HG03457 (cell line): ENCODE measurements at regions not wholly inside any gene's neighbourhood (a gene's known extent, or its start where the extent isn't known, plus 50 kb on each side); places are given as distances from the start of the nearest gene placed in this dataset.

Experiments used
- ATAC-seq: cut with Tn5 transposase; IDR thresholded peaks from one replicate; pipeline ENCODE4 v1.9.1; 2021; ENCODE audit warnings: moderate number of reproducible peaks; ENCODE audit not compliant: unreplicated experiment

- no peak for ATAC-seq
These were observed 134.9 kb downstream of the KCTD12 start for GRCh38 chr13:76751278-76751677.

- ATAC-seq = no peak
These were observed 136.1 kb downstream of the KCTD12 start for GRCh38 chr13:76750126-76750525.

GRCh38 chr13:76745261-76746200, 140.7 kb downstream of the KCTD12 start:
- ATAC-seq = peak; percentile 81

- no peak for ATAC-seq
These were observed 144.6 kb downstream of the KCTD12 start for GRCh38 chr13:76741624-76742023.

GRCh38 chr13:76741046-76741445, 145.2 kb downstream of the KCTD12 start:
- ATAC-seq = no peak

- ATAC-seq = no peak
These were observed 147.6 kb downstream of the KCTD12 start for GRCh38 chr13:76738616-76739015.

- no peak for ATAC-seq
These were observed 148.7 kb downstream of the KCTD12 start for GRCh38 chr13:76737526-76737925.

GRCh38 chr13:76735641-76736040, 150.6 kb downstream of the KCTD12 start:
- ATAC-seq = no peak

GRCh38 chr13:76733671-76734070, 152.5 kb downstream of the KCTD12 start:
- no peak for ATAC-seq

GRCh38 chr13:76732367-76732766, 153.8 kb downstream of the KCTD12 start:
- ATAC-seq = no peak

- ATAC-seq = no peak
These were observed 156.0 kb downstream of the KCTD12 start for GRCh38 chr13:76730220-76730619.

- ATAC-seq = no peak
These were observed 156.5 kb downstream of the KCTD12 start for GRCh38 chr13:76729691-76730090.

- no peak for ATAC-seq
These were observed 160.3 kb downstream of the KCTD12 start for GRCh38 chr13:76725896-76726295.

GRCh38 chr13:76725211-76725610, 161.0 kb downstream of the KCTD12 start:
- no peak for ATAC-seq

- no peak for ATAC-seq
These were observed 161.8 kb downstream of the KCTD12 start for GRCh38 chr13:76724421-76724820.

- no peak for ATAC-seq
These were observed 162.5 kb downstream of the KCTD12 start for GRCh38 chr13:76723551-76724232.

- no peak for ATAC-seq
These were observed 163.4 kb downstream of the KCTD12 start for GRCh38 chr13:76722782-76723181.

- no peak for ATAC-seq
These were observed 165.4 kb downstream of the KCTD12 start for GRCh38 chr13:76720821-76721220.

GRCh38 chr13:76720416-76720815, 165.8 kb downstream of the KCTD12 start:
- no peak for ATAC-seq

GRCh38 chr13:76719955-76720354, 166.2 kb downstream of the KCTD12 start:
- ATAC-seq = no peak

GRCh38 chr13:76717092-76717491, 169.1 kb downstream of the KCTD12 start:
- ATAC-seq = no peak

- no peak for ATAC-seq
These were observed 170.6 kb downstream of the KCTD12 start for GRCh38 chr13:76715621-76716020.
